Activated CD4-positive, alpha-beta T cell treated with anti-CD3 and anti-CD28 coated beads, Interleukin-2, amount 50 U/mL, for 16 hours (primary cell): ENCODE measurements at regions not wholly inside any gene's neighbourhood (a gene's known extent, or its start where the extent isn't known, plus 50 kb on each side); places are given as distances from the start of the nearest gene placed in this dataset.
A peak's percentile ranks its signal among the peaks of the same experiment; 100 is the strongest.
"Not testable (repeated sequence)": the region's sequence is repeated elsewhere in the genome, so short reads cannot be mapped to it uniquely, and the experiment has no call there.

Experiments
- DNase-seq: peaks from one replicate; pipeline ENCODE4 v3.0.0-alpha.2; 2020

GRCh38 chr11:13137844-13138301 lies 128.8 kb downstream of the RASSF10 start:
- DNase-seq, result no peak

GRCh38 chr11:13139085-13139484 lies 130.0 kb downstream of the RASSF10 start:
- not testable (repeated sequence) for DNase-seq

GRCh38 chr11:13140028-13140870 lies 131.1 kb downstream of the RASSF10 start:
- DNase-seq, result no peak

- DNase-seq, result no peak
Measured at GRCh38 chr11:13140873-13141655, 131.9 kb downstream of the RASSF10 start.

GRCh38 chr11:13141731-13142709 lies 132.9 kb downstream of the RASSF10 start:
- no peak for DNase-seq

GRCh38 chr11:13143486-13144297 lies 133.9 kb upstream of the BMAL1 start:
- DNase-seq, result no peak

- DNase-seq, result no peak
Measured at GRCh38 chr11:13145461-13145860, 132.1 kb upstream of the BMAL1 start.

- no peak for DNase-seq
Measured at GRCh38 chr11:13149991-13150390, 127.6 kb upstream of the BMAL1 start.

- DNase-seq, result no peak
Measured at GRCh38 chr11:13150487-13150886, 127.1 kb upstream of the BMAL1 start.

- no peak for DNase-seq
Measured at GRCh38 chr11:13152264-13152663, 125.3 kb upstream of the BMAL1 start.

- DNase-seq, result no peak
Measured at GRCh38 chr11:13152736-13153541, 124.7 kb upstream of the BMAL1 start.

GRCh38 chr11:13154374-13154773 lies 123.2 kb upstream of the BMAL1 start:
- not testable (repeated sequence) for DNase-seq

- DNase-seq, result no peak
Measured at GRCh38 chr11:13160346-13160745, 117.2 kb upstream of the BMAL1 start.

GRCh38 chr11:13160806-13161205 lies 116.8 kb upstream of the BMAL1 start:
- DNase-seq, result no peak

- DNase-seq, result no peak
Measured at GRCh38 chr11:13163158-13163557, 114.4 kb upstream of the BMAL1 start.

GRCh38 chr11:13166036-13166435 lies 111.6 kb upstream of the BMAL1 start:
- no peak for DNase-seq

GRCh38 chr11:13168271-13168670 lies 109.3 kb upstream of the BMAL1 start:
- no peak for DNase-seq

GRCh38 chr11:13169709-13170108 lies 107.9 kb upstream of the BMAL1 start:
- no peak for DNase-seq

- DNase-seq, result no peak
Measured at GRCh38 chr11:13174090-13174489, 103.5 kb upstream of the BMAL1 start.

- peak; percentile 22 for DNase-seq
Measured at GRCh38 chr11:13183094-13183825, 94.3 kb upstream of the BMAL1 start.
